T-cell (primary cell): ENCODE measurements at regions not wholly inside any gene's neighbourhood (a gene's known extent, or its start where the extent isn't known, plus 50 kb on each side); places are given as distances from the start of the nearest gene placed in this dataset.

ENCODE experiments used
- ATAC-seq, 4 experiments: fragments of 200-7000 bp in 3 of 4; fragments of 150-1000 bp in 1 of 4; cut with Tn5 transposase; replicated peaks in 1 of 4; 1 replicate in 3 of 4; 2 replicates in 1 of 4; pipeline ENCODE4 v1.10.0; 2021; ENCODE audit warnings: moderate library complexity in 3 of 4, mild to moderate bottlenecking in 2 of 4, moderate number of reproducible peaks in 1 of 4
- CTCF ChIA-PET, 2 donors: fragments of 300-600 bp; sonication (Branson Sonifier 250); formaldehyde crosslinking; loops; one replicate each; lab custom pipeline; 2022; ENCODE audit warnings: antibody characterized with exemption in 2 of 2; lab: Charles Lee
- POLR2A ChIA-PET, 2 donors: fragments of 300-600 bp; sonication (Branson Sonifier 250); formaldehyde crosslinking; loops; one replicate each; lab custom pipeline; 2022; ENCODE audit warnings: antibody characterized with exemption in 2 of 2; lab: Charles Lee
- DNase-seq, 35 experiments: peaks; one replicate each; pipeline versions ENCODE4 v3.0.0 to v3.0.0-alpha.2; 2013 to 2023
- H3K27ac ChIP-seq: one replicate; pipeline ENCODE4 v1.5.1; 2013; ENCODE audit warnings: low read length
- H3K27me3 ChIP-seq, 2 experiments: replicated peaks in 1 of 2; 1 replicate in 1 of 2; 2 replicates in 1 of 2; pipeline versions ENCODE4 v1.6.1 to v1.7.0; 2013; ENCODE audit warnings: low read length in 1 of 2, mixed read lengths in 1 of 2; ENCODE audit not compliant: control insufficient read depth in 2 of 2, insufficient read depth in 2 of 2; ENCODE audit errors: extremely low read depth in 1 of 2
- H3K36me3 ChIP-seq, 2 donors: 1 replicate in 1 of 2; 2 replicates in 1 of 2; pipeline versions ENCODE4 v1.6.1 to v1.7.0; 2013; ENCODE audit warnings: low read length in 1 of 2; ENCODE audit not compliant: control insufficient read depth in 2 of 2, insufficient read depth in 1 of 2; ENCODE audit errors: extremely low read depth in 1 of 2
- H3K4me1 ChIP-seq, 2 experiments: 1 replicate in 1 of 2; 2 replicates in 1 of 2; pipeline versions ENCODE4 v1.6.1 to v1.7.0; 2013; ENCODE audit warnings: low read length in 2 of 2, mixed read lengths in 1 of 2; ENCODE audit not compliant: insufficient read depth in 2 of 2, control insufficient read depth in 1 of 2; ENCODE audit errors: extremely low read depth in 1 of 2
- H3K4me3 ChIP-seq, 2 donors: 1 replicate in 1 of 2; 2 replicates in 1 of 2; pipeline versions ENCODE4 v1.5.1 to v1.7.0; 2013; ENCODE audit warnings: mild to moderate bottlenecking in 2 of 2, low read length in 1 of 2, moderate library complexity in 1 of 2; ENCODE audit not compliant: control insufficient read depth in 1 of 2; ENCODE audit errors: extremely low read depth in 1 of 2
- H3K9me3 ChIP-seq: 2 replicates; pipeline ENCODE4 v1.7.0; 2013
- H3K27ac Mint-ChIP-seq, 2 donors: one replicate each; pipeline ENCODE4 v1.8.0; 2020 to 2021; ENCODE audit warnings: mild to moderate bottlenecking in 2 of 2, mixed read lengths in 2 of 2
- H3K27me3 Mint-ChIP-seq, 2 donors: one replicate each; pipeline ENCODE4 v1.8.0; 2021 to 2022; ENCODE audit warnings: mixed read lengths in 2 of 2
- H3K36me3 Mint-ChIP-seq: one replicate; pipeline ENCODE4 v1.8.0; 2021; ENCODE audit warnings: mixed read lengths
- H3K4me1 Mint-ChIP-seq, 3 donors: one replicate each; pipeline ENCODE4 v1.8.0; 2020 to 2022; ENCODE audit warnings: mixed read lengths in 3 of 3, mild to moderate bottlenecking in 1 of 3
- H3K4me3 Mint-ChIP-seq, 3 donors: one replicate each; pipeline ENCODE4 v1.8.0; 2020 to 2022; ENCODE audit warnings: mild to moderate bottlenecking in 3 of 3, mixed read lengths in 3 of 3, moderate library complexity in 3 of 3
- H3K9me3 Mint-ChIP-seq, 3 donors: one replicate each; pipeline ENCODE4 v1.8.0; 2020 to 2022; ENCODE audit warnings: mixed read lengths in 3 of 3
- WGBS: methylation state at CpG from one replicate; pipeline ENCODE4 v1.1.5; 2013; ENCODE audit warnings: missing lambda C conversion rate; ENCODE audit not compliant: insufficient coverage; 5-methylcytosine and 5-hydroxymethylcytosine counted together

GRCh38 chr7:117955046-117955445 is 81.8 kb upstream of the CTTNBP2 start:
- no peak for ATAC-seq
- Histone ChIP-seq H3K4me1 (no peaks in the 10 kb centered on the region), H3K4me3 (no peak overlapping the region), H3K9me3 (no peaks in the 10 kb centered on the region), H3K27me3 (no peaks in the 10 kb centered on the region), H3K36me3 (no peaks in the 10 kb centered on the region), H3K27ac (no peak overlapping the region)
- no peaks in the 10 kb centered on the region for H3K9me3 Mint-ChIP-seq
- WGBS: no CpG with 5 or more reads among the region's 4 CpGs
- POLR2A ChIA-PET: no interaction called here
- no peak overlapping the region for H3K4me3 Mint-ChIP-seq
- no peaks in the 10 kb centered on the region for H3K36me3 Mint-ChIP-seq
- DNase-seq: no peak
- H3K27ac Mint-ChIP-seq: no peak overlapping the region
- CTCF ChIA-PET: no interaction called here
- no peaks in the 10 kb centered on the region for H3K4me1 Mint-ChIP-seq
- no peaks in the 10 kb centered on the region for H3K27me3 Mint-ChIP-seq

- Mint-ChIP-seq H3K4me1 (no peaks in the 10 kb centered on the region), H3K9me3 (no peaks in the 10 kb centered on the region), H3K27me3 (peaks cover 0 to 3% of the 10 kb centered on the region in 2 donors), H3K27ac (no peak overlapping the region), H3K4me3 (no peak overlapping the region), H3K36me3 (no peaks in the 10 kb centered on the region)
- no peaks in the 10 kb centered on the region for H3K9me3 ChIP-seq
- no peak for DNase-seq
- no peaks in the 10 kb centered on the region for H3K27me3 ChIP-seq
- no peaks in the 10 kb centered on the region for H3K36me3 ChIP-seq
- H3K4me1 ChIP-seq: no peaks in the 10 kb centered on the region
- ChIA-PET POLR2A (no interaction called here), CTCF (no interaction called here)
- no peak overlapping the region for H3K4me3 ChIP-seq
- no peak for ATAC-seq
- H3K27ac ChIP-seq: no peak overlapping the region
These were observed 87.1 kb upstream of the CTTNBP2 start for GRCh38 chr7:117960351-117960750.

GRCh38 chr7:117961235-117961634 is 88.0 kb upstream of the CTTNBP2 start:
- no peak overlapping the region for H3K4me3 ChIP-seq
- H3K36me3 ChIP-seq: no peaks in the 10 kb centered on the region
- POLR2A ChIA-PET: interaction anchor here in 1 of 2 donors (0.7 kb wide), 1 partner anchor 59 kb away, joined by 5 read pairs; no protein-coding TSS in a partner anchor
- DNase-seq: no peak
- CTCF ChIA-PET: no interaction called here
- Mint-ChIP-seq H3K9me3 (no peaks in the 10 kb centered on the region), H3K4me3 (no peak overlapping the region), H3K36me3 (no peaks in the 10 kb centered on the region), H3K27ac (no peak overlapping the region), H3K4me1 (no peaks in the 10 kb centered on the region), H3K27me3 (peaks cover 0 to 4% of the 10 kb centered on the region in 2 donors)
- no peaks in the 10 kb centered on the region for H3K4me1 ChIP-seq
- 80% methylated on average over 2 of the region's 4 CpGs for WGBS
- ATAC-seq: no peak
- H3K27ac ChIP-seq: no peak overlapping the region
- no peaks in the 10 kb centered on the region for H3K9me3 ChIP-seq
- H3K27me3 ChIP-seq: no peaks in the 10 kb centered on the region

- H3K9me3 Mint-ChIP-seq: peaks cover 0 to 5% (median 0%) of the 10 kb centered on the region in 3 donors
- no peak overlapping the region for H3K4me3 Mint-ChIP-seq
- H3K27me3 ChIP-seq: no peaks in the 10 kb centered on the region
- no peaks in the 10 kb centered on the region for H3K4me1 ChIP-seq
- H3K36me3 ChIP-seq: no peaks in the 10 kb centered on the region
- no peaks in the 10 kb centered on the region for H3K4me1 Mint-ChIP-seq
- no peak overlapping the region for H3K27ac Mint-ChIP-seq
- no peak for DNase-seq
- no peak overlapping the region for H3K4me3 ChIP-seq
- H3K9me3 ChIP-seq: no peaks in the 10 kb centered on the region
- ChIA-PET POLR2A (no interaction called here), CTCF (no interaction called here)
- WGBS: no CpG with 5 or more reads among the region's 5 CpGs
- ATAC-seq: no peak
- H3K27me3 Mint-ChIP-seq: peaks cover 0 to 6% of the 10 kb centered on the region in 2 donors
- no peaks in the 10 kb centered on the region for H3K36me3 Mint-ChIP-seq
- no peak overlapping the region for H3K27ac ChIP-seq
These were observed 89.2 kb upstream of the CTTNBP2 start for GRCh38 chr7:117962366-117962994.

GRCh38 chr7:117963264-117964197 is 90.3 kb upstream of the CTTNBP2 start:
- no CpG with 5 or more reads among the region's 2 CpGs for WGBS
- H3K4me1 ChIP-seq: no peaks in the 10 kb centered on the region
- Mint-ChIP-seq H3K27ac (no peak overlapping the region), H3K27me3 (peaks cover 0 to 6% of the 10 kb centered on the region in 2 donors), H3K9me3 (peaks cover 0 to 5% (median 2%) of the 10 kb centered on the region in 3 donors), H3K36me3 (no peaks in the 10 kb centered on the region), H3K4me3 (no peak overlapping the region), H3K4me1 (no peaks in the 10 kb centered on the region)
- H3K36me3 ChIP-seq: no peaks in the 10 kb centered on the region
- ATAC-seq: no peak
- H3K4me3 ChIP-seq: no peak overlapping the region
- ChIA-PET CTCF (no interaction called here), POLR2A (no interaction called here)
- DNase-seq: no peak
- no peak overlapping the region for H3K27ac ChIP-seq
- no peaks in the 10 kb centered on the region for H3K27me3 ChIP-seq
- H3K9me3 ChIP-seq: no peaks in the 10 kb centered on the region

- H3K27ac Mint-ChIP-seq: no peak overlapping the region
- H3K36me3 Mint-ChIP-seq: no peaks in the 10 kb centered on the region
- ChIA-PET CTCF (no interaction called here), POLR2A (no interaction called here)
- no peak overlapping the region for H3K4me3 ChIP-seq
- peaks cover 4 to 5% (median 5%) of the 10 kb centered on the region in 3 donors for H3K9me3 Mint-ChIP-seq
- no peaks in the 10 kb centered on the region for H3K4me1 ChIP-seq
- H3K4me3 Mint-ChIP-seq: no peak overlapping the region
- 100% methylated on average over 1 of the region's 2 CpGs for WGBS
- no peak for ATAC-seq
- DNase-seq: no peak
- H3K27ac ChIP-seq: no peak overlapping the region
- H3K27me3 Mint-ChIP-seq: peaks cover 0 to 3% of the 10 kb centered on the region in 2 donors
- no peaks in the 10 kb centered on the region for H3K9me3 ChIP-seq
- H3K4me1 Mint-ChIP-seq: no peaks in the 10 kb centered on the region
- H3K27me3 ChIP-seq: no peaks in the 10 kb centered on the region
- H3K36me3 ChIP-seq: no peaks in the 10 kb centered on the region
These were observed 97.6 kb upstream of the CTTNBP2 start for GRCh38 chr7:117970801-117971200.
